Prostate gland (tissue), 2 donors: ENCODE measurements at regions not wholly inside any gene's neighbourhood (a gene's known extent, or its start where the extent isn't known, plus 50 kb on each side); places are given as distances from the start of the nearest gene placed in this dataset.

Source experiments
- CTCF ChIP-seq, 4 experiments: fragments of 200-600 bp in 2 of 4; fragments of 450-650 bp in 2 of 4; sonication (generic) in 2 of 4; IDR thresholded peaks; 1 replicate in 3 of 4; 2 replicates in 1 of 4; pipeline ENCODE4 v1.5.1; 2016 to 2019; ENCODE audit warnings: antibody characterized with exemption in 4 of 4, mild to moderate bottlenecking in 2 of 4, moderate library complexity in 2 of 4
- POLR2A ChIP-seq: fragments of 450-650 bp; IDR thresholded peaks from one replicate; pipeline ENCODE4 v1.6.1; 2016; ENCODE audit warnings: antibody characterized with exemption, mild to moderate bottlenecking
- POLR2AphosphoS5 ChIP-seq: sonication (generic); formaldehyde crosslinking; IDR thresholded peaks from one replicate; pipeline ENCODE4 v1.6.1; 2017; ENCODE audit warnings: antibody characterized with exemption

DNA sequence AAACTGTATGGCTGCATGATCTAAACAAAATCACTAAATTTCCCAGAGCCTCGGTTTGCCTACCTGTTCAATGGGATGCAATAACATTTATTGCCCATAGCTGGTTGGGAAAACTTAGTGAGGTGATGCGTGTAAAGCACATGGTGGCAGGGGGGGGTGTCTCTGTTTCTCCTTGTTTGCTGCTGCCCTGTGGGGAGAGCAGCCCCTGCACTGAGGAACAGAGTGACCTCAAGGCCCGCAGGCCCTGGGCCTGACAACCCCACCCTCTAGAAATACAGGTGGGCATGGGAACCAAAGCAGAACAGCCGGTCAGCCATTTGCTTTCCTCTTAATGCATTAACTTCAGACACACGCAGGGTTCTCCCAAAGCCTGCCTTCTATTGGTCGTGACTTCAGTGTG is 55.1 kb upstream of the SLC66A3 start:
- TF ChIP-seq CTCF (IDR thresholded peaks at IDR 0.05) (no peak), POLR2AphosphoS5 (no peak), POLR2A (no peak)
